AML-193 (cell line): ENCODE measurements at regions not wholly inside any gene's neighbourhood (a gene's known extent, or its start where the extent isn't known, plus 50 kb on each side); places are given as distances from the start of the nearest gene placed in this dataset.

Experiments
- DNase-seq, 2 experiments: peaks; one replicate each; lab custom pipeline; 2025; lab: John Stamatoyannopoulos, UW

DNA sequence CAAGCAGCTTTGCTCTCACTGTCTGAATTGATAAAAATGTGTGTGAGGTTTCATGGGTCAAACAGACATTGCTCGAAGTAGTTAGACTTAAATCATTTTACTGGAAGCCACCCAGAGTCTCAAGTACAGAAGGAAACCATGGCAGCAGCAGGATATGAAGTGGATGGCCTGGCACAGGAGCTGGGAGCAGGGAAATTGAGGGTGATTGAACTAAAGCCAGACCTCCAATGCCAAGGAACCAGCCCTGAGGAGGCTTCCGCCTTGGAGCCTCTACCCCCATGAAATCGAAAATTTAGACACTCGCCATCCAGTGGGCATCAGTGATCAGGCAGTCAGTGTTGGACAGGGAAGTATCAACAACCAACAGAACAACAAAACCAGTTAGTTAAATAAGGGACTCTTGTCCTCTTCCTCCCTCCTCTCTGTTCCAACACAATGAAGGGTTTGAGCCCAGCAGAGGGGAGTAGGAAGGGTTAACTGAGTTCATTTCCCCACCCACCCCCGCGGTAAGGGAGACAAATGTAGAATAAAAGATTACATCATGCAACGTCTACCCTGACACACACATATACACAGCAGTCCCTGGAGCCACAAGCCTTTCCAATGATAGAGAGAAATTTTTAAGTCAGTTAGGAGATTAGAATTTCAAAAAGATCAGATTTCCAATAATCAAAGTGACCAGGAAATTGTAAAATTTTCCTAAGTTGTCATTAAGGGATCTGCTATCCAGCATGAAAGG, 156.3 kb downstream of the SLC16A9 start:
- no peak for DNase-seq

DNA sequence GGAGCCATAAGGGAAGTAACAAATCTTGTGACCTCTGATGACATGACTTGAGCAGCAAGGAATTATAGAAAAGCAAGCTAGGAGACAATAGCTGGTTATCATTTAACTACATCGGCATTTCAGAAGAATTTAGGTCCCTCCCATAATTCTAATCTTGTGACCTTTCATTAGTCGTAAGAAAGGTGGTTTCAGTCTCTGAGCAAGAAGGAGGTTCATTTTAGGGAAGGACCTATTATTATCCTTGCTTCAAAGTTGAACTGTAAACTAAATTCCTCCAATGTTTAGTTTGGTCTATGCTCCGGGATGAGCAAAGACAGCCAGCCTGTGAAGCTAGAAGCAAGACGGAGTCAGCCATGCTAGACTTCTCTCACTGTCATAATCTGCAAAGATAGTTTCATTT, 159.6 kb downstream of the SLC16A9 start:
- no peak for DNase-seq

DNA sequence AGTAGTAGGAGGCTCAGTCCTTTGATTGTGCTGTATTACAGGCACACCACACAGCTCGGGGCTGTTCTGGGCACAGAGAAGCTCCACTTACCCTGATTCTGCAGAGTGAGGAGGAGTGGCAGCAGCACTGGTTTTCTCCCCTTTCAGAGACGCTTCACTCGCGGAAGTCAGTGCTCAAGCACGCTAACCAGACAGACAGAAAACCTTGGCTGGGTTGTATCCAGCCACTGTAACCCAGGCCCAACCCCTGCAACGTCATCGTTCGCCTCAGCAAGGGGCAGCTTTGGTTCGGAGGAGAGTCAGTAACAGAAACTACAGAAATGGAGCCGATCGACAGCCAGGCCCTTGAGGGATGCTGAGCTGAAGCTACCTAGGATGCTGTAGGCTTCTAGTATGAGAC, 171.0 kb downstream of the SLC16A9 start:
- DNase-seq = no peak

DNA sequence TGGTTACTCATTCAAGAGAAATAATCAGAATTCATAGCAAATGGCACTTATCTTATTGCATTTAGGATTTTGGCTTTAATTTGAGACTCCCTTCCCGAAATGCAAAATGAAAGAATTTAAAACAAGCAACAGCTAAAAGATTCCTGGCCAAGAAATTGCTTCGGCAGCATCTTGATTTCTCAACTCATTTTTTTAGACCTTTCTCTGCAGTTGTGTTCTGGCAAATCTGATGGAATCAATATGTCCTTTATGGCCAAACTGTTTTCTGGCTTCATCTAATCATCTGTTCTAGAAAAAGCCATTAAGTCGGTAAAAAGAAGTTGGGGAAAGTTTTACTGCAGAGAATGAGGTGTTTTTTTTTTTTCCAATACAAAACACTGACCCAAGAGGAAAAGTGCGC, 172.1 kb downstream of the SLC16A9 start:
- DNase-seq = no peak

DNA sequence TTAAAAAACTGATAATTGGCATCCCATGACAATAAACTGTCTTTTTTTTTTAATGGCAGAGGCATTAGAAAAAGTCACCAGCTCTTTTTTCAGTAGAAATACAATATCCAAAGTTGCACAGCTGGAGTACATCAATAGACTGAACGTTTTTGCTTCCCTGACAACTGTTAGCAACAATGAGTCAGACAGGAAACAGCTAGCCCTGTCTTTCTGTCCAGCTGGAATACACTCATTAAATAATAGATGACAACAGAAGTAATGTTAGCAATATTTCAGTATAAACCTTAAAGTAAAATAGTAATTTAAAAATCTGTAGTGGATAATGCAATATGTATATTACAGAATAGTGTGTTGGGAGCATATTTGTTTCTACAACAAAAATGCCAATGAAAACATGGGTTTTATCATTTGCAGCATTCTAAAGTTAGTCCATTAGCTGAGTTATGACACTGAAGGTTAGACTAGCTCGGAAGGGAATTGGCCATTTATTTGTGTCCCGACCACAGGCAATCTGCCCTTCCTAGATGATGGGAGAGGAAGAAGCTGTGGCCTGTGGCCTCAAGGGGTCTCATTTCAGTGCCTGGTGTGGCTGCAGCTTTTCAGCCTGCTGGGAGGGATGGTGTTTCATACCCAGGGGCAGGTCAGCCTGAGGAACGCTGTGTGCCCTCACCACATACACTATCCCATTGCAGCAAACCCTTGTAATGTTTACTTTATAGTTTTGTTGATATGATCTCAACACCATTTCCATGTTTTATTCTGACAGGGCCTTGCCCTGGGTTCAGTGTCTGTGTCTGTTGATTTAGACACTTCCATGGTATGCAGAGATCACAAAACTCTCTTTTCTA, 173.3 kb downstream of the SLC16A9 start:
- DNase-seq = no peak

DNA sequence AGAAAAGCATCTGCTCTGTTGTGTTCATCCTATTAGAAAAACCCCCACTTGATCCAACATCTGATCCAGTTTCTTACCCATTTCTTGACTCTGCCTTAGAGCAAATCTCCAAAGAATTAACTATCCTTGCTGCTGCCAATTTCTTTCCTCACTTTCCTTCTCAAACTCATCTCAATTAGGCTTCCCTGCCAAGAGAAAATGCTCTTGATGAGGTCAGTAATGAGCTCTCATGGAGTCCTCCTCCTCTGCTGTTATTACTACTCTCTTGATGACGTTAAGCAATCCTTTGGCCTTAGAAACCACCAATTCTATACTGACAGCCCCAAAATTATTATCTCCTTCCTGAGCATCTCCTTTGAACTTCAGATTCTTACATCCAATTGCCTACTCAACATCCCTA, 162.0 kb upstream of the FAM13C start:
- DNase-seq = no peak

DNA sequence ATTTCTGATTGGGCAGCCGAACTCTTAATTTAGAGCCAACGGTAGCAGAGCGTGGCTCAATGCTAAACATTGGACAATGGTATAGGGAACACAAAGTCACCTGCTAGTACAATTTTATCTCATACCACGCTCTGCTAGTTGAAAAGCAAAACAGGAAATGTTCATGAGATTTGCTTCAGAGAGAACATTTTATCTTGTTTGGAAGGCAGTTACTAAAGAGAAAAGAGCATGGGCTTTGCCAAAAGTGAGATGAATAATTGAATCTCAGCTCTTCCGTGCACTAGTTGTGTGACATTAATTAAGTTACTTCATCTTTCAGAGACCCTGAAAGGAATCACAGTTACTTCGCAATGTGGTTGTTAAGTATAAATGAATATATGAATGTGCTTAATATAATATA, 161.5 kb upstream of the FAM13C start:
- no peak for DNase-seq

DNA sequence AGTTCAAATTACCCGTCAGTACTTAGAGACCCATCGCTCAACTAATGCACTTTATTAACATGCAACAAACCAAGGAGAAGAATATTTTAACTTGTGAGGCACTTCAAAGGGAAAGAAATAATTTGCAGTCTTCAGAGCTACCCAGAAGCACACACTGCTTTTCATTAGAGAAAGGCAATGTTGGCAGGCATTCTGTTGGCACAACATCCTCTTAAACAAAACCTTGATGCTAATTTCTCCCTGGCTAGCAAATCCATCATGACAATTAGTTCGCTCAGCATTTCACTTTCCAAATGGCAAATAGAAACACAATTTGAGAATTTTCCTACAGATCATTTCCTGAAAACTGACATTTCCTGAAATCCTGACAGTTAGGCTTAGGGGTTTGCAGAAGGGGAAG, 155.6 kb upstream of the FAM13C start:
- DNase-seq = no peak

DNA sequence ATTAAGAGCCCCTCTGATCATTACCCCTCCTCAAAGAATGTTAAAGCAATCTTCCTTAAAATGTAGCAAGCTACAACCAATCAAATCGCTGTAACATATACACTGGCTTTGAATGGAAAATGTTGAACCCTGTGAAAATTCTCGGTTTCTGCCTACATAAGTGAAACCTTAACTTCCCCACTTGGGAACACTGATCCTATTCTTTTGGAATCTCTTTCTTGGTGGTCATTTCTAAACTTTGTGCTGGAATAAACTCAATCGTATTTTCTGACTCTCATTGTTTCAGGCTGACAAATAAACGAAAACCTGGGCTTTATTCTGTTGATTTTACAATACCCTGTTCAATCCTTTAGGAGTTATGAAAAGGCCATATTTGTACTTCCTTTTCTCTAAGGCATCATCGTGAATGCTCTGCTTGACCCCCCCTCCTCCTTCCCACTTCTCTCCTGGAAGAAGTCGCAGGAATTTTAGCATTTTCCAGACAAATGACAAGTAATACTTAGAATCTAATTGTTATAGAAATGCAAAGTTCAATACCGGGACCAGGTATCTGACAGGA, 155.1 kb upstream of the FAM13C start:
- no peak for DNase-seq

DNA sequence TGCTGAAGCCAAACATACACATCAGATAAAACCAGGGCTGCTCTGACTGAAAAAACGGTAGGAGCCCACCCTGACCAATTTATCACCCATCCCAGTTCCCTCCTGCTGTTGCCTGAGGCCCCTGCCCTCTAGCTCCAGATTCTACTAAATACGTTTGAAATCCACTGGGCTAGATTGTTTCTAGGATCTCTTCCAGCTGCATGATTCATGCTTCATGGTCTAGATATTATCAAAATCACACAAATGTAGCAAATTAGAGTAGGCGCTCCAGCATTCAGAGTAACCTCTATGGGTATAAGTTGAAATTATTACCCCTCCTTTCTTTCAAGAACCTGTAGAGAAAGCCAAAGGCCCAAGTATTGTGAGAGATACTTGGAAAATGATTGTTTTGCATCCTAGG, 151.2 kb upstream of the FAM13C start:
- DNase-seq = no peak

DNA sequence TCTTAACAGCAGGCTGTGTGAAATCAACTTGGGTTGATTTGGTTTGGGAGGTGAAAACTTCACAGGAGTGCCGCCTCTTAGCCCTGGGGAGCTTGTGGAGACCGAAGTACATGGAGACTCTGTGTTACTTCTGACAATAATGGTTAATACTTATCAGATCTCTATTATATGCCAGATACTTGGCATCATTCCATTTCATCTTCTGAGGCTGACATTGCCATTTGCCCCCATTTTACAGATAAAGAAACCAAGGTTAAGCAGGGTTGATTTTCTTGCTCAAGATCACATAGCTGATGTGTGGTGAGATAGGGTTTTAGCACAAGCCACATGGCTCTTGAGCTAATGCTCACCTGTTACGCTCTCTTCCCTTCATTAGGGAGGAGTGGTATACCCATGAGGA, 150.6 kb upstream of the FAM13C start:
- DNase-seq = no peak

DNA sequence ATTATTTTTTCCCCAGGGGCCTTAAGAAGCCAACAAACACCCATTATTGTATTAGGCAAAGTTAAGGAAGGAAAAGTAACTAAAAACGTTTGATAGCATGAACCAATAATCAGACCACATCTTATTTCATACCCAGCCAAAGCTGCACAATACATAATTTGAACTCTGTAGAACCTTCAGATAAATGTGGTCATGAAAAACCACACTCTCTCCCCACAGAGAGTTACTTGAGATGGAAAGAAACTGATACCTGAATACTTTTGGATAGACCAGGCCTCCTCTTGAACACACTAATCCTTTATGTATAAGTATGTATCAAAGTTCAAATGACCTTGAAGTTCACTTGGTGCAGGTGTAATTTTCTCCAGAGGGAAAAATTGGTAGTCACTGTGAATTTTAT, 146.6 kb upstream of the FAM13C start:
- no peak for DNase-seq

DNA sequence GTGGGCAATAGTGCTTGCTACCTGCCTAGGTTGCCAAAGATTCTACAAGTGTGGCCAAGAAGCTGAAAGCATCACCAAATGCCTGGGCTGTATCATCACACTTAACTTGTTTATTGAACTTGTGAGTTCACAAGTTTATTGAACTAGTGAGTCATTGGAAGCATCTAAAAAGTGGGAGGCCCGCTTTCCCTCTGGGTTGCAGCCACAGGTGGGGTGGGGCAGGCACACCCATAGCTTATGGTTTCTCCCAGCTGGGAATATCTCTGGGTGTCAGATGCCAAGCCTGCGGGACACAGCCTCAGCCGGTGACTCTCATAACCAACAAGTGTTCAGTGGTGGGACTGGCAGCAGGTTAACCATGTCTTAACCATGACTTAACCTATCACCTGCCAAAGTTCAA, 145.9 kb upstream of the FAM13C start:
- DNase-seq = no peak

DNA sequence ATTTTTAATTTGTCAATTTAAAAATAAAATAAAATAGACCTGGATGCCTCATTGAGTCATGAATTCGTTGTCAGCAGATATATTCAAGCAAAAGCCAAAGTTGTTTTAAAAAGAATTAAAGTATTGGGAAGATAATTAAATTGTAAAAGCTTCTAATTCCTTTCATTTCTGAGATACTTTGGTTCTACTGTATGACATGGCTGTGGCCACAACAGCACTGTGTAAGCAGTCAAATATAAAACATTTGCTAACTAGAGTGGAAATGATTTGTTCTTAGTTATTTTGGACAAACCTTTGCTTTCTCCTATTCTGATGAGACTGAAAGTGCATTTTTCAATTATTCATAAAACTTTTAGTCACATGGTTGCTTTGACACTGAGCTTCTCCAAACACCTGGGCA, 143.6 kb upstream of the FAM13C start:
- DNase-seq = no peak

DNA sequence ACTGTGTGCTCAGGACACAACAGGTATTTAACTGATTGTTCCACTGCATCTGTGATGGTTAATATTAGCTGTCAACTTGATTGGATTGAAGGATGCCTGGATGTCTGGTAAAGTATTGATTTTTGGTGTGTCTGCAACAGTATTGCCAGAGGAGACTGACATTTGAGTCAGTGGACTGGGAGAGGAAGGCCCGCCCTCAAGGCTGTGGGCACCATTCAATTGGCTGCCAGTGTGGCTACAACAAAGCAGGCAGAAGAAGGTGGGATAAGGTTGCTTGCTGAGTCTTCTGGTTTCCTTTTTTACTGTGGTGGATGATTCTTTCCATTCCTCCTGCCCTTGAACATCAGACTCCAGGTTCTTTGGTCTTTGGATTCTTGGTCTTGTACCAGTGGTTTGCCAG, 137.1 kb upstream of the FAM13C start:
- no peak for DNase-seq

DNA sequence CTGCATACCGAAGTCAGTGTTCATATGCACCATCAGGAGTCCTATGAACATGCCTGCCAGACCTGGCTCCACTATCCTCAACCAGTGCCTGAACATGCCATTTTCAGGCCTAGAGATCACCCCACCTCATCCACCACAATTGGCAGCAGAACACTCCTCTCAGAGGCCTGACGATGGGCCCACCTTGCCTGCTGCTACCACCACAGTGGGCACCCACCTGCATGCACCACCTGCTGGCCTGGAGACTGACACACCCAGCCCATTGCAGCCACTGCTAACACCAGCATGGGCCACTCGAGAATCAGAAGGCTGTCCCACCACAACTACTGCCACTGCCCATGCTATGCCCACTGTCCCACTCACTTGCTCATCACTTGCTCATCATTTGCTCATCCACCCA, 130.7 kb upstream of the FAM13C start:
- DNase-seq = no peak

DNA sequence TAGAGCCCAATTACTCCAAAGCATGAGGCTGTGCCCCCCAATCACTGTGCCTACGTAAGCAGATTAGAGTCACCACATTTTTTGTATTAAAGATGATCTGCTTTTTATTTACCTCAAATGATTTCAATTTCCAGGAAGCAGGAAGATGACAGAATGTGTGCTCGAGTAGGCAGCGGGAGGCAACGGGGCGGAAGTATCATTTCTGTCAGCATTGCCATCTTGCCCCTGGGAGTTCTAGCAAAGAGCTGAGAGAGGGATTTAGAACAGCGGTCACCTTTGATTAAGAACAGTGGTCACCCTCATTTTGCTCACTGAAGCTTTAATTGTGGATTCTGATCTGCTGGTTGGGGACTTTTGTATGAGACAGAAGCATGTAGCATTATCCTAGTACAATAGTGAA, 117.1 kb upstream of the FAM13C start:
- no peak for DNase-seq

DNA sequence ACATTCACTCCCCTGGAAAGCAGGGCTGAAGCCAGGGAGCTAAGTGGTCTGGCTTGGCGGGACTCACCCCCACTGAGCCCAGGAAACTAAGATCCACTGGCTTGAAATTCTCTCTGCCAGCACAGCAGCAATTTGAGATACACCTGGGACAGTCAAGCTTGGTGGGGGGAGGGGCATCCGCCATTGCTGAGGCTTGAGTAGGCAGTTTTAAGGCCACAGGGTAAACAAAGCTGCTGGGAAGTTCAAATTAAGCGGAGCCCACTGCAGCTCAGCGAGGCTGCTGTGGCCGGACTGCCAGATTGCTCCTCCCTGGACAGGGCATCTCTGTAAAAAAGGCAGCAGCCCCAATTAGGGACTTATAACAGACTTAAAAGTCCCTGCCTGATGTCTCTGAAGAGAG, 108.2 kb upstream of the FAM13C start:
- DNase-seq = no peak

DNA sequence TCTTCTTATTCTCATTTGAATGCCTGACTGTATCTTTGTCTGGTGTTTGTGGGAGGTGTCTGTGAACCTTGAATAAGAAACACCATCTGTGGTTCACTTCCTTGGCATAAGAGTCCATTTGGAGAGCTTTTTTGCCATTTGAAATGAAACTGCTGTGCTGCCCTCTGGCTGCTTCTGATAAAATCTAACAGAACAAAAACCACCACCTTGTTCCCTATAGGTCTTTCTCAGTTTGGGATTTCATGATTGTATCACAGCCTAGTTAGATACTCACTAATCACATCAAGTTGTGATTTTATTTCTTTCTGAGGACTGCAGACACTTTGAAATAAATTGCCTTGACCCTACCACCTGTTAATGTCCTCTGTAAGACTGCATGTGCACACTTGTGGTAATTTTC, 102.7 kb upstream of the FAM13C start:
- DNase-seq = no peak

DNA sequence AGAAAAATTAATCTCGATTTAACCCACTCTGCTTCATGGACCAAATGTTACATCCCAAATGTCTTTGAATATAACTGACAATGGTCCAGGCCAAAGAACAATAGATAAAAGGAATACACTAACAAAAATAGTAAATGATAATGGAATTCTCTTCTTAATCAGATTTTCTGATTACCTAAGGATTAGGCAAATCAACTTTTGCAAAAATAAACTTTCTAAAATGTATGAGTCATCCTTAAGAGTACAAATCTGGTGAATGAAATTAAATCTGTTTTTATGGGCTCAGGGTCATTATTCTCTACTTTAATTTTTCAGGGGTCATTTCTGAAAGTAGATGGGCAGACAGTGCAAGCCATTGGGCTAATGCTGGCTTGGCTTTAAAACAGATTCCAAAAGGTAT, 102.1 kb upstream of the FAM13C start:
- no peak for DNase-seq

DNA sequence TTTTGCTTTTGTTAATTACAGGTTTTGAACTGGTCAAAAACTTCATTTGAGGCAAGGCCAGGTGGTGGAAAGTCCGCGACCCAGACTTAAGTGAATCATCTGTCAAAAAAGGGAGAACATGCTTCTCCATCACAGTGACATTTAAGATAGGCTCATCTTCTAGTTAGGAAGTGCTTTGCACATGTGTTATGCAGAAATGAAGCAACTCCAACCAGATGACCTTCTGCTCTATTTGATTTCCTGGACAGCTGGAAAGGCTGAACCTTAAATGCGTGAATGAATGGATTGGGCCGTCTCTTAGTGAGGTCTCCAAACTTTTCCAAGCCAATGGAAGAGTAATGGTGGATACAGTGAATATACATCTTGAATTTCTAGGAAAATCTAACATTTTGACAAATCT, 101.6 kb upstream of the FAM13C start:
- DNase-seq = no peak

DNA sequence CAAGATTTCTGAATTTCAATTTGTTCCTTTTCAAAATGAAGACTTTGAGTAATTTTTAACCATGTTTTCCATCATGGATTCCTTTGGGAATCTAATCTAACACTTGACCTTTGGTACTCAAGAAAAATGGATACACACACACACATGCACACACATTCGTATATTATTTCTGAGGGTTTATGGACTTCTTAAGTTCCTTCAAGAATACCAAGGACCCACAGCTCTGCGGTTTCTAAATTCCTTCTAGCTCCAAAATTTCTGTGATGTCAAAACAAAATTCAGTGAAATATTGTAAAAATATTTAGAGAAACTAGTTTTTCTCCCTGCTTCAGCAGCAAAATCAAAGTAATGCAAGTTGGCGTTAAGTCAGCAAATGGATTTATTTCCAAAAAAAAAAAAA, 98.3 kb upstream of the FAM13C start:
- DNase-seq = no peak

DNA sequence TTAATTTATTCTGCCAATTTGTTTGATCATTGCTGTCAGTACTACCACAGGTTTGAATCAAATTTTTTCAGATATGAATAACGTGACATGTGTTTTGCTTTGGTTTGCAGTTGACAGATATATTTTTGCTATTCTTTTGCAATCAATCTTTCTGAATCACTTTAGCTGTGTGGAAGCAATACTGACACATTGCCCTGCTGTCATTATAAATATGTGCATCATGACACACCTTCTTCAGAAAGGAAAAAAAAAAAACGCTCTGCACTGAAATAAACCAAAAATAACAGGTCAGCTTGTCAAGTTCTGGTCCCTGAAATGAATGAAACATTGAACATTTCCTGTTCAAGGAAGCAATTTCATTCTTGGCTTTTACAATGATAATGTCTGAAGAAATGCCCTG, 93.8 kb upstream of the FAM13C start:
- no peak for DNase-seq
